ENCODE measurements at regions not wholly inside any gene's neighbourhood (a gene's known extent, or its start where the extent isn't known, plus 50 kb on each side); places are given as distances from the start of the nearest gene placed in this dataset.

DNA sequence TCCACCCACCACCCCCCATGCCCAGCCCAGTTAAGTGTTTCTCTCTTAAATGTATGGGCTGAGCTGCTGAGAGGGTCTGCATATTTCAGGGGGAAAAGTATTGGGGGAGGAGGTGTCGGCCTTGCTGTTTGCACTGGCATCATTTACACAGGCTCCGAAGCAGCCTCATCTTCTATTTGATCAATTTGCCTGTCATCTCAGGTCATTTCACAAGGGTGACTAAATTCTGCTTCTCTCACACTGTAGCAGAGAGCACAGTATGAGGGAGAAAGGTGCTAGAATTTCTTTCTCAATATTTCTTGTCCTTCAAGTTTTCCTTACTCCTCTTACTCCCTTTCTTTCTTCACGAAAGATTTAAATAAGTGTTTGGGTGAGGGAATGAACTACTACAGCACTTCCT, 135.9 kb downstream of the AACS start:
- no peak overlapping the region for H3K27ac ChIP-seq
- no peak for ATAC-seq (ENCODE audit: insufficient number of reproducible peaks, low FRiP score, low read depth)
- no peaks in the 10 kb centered on the region for H3K27me3 ChIP-seq (replicated peaks; ENCODE audit: insufficient read depth)
- H3K9me3 ChIP-seq: no peaks in the 10 kb centered on the region
- H3K4me1 ChIP-seq (ENCODE audit: control insufficient read depth in 1 of 2, low read depth in 2 of 2): no peaks in the 10 kb centered on the region
- DNase-seq (ENCODE audit: low spot score): no peak
- no peak overlapping the region for H3K4me3 ChIP-seq
- no peaks in the 10 kb centered on the region for H3K36me3 ChIP-seq
- TF ChIP-seq, protein P1, sequence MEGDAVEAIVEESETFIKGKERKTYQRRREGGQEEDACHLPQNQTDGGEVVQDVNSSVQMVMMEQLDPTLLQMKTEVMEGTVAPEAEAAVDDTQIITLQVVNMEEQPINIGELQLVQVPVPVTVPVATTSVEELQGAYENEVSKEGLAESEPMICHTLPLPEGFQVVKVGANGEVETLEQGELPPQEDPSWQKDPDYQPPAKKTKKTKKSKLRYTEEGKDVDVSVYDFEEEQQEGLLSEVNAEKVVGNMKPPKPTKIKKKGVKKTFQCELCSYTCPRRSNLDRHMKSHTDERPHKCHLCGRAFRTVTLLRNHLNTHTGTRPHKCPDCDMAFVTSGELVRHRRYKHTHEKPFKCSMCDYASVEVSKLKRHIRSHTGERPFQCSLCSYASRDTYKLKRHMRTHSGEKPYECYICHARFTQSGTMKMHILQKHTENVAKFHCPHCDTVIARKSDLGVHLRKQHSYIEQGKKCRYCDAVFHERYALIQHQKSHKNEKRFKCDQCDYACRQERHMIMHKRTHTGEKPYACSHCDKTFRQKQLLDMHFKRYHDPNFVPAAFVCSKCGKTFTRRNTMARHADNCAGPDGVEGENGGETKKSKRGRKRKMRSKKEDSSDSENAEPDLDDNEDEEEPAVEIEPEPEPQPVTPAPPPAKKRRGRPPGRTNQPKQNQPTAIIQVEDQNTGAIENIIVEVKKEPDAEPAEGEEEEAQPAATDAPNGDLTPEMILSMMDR (IDR thresholded peaks at IDR 0.05): no peak

DNA sequence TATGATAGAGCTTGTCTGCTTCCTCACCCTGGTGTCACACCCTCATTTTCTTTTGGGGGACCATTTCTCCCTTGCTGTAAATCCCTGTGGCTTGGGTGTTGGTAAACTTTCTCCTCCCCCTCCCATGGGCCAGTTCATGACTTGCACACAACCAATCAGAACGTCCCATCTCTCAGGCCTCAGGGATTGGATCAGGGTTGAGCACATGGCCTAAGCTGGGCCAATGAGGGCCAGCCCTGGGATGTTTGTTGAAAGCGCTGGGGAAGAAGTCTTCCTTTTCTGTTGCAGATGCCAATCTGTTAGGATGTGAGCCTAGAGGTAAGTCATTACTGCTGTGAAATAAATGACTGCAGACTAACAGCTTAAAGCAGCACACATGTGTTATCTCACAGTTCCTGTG, 136.7 kb downstream of the AACS start:
- Histone ChIP-seq H3K4me1 (ENCODE audit: control insufficient read depth in 1 of 2, low read depth in 2 of 2) (no peaks in the 10 kb centered on the region), H3K27me3 (replicated peaks; ENCODE audit: insufficient read depth) (no peaks in the 10 kb centered on the region), H3K9me3 (no peaks in the 10 kb centered on the region), H3K27ac (no peak overlapping the region), H3K4me3 (no peak overlapping the region), H3K36me3 (no peaks in the 10 kb centered on the region)
- DNase-seq (ENCODE audit: low spot score) (no peak), ATAC-seq (ENCODE audit: insufficient number of reproducible peaks, low FRiP score, low read depth) (no peak)
- TF ChIP-seq, protein P1 (IDR thresholded peaks at IDR 0.05): no peak

DNA sequence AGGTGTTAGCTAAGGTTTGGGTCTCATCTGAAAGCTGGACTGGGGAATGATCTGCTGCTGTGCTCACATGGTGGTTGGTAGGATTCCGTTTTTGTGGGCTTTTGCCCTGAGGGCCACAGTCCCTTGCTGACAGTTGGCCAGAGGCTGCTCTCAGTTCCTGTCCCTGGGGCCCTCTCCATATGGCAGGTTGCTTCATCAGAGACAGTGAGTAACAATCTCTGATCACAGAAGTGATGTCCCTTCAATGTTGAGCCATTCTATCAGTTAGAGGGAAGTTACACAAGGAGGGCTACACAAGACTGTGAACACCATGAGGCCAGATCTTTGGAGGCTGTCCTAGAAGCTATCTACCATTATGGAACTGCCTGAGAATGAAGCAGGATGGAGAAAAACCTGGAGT, 137.2 kb downstream of the AACS start:
- no peaks in the 10 kb centered on the region for H3K4me1 ChIP-seq (ENCODE audit: control insufficient read depth in 1 of 2, low read depth in 2 of 2)
- H3K4me3 ChIP-seq: no peak overlapping the region
- ATAC-seq (ENCODE audit: insufficient number of reproducible peaks, low FRiP score, low read depth) (no peak), DNase-seq (ENCODE audit: low spot score) (no peak)
- H3K27ac ChIP-seq: no peak overlapping the region
- TF ChIP-seq, protein P1 (IDR thresholded peaks at IDR 0.05): no peak
- no peaks in the 10 kb centered on the region for H3K27me3 ChIP-seq (replicated peaks; ENCODE audit: insufficient read depth)
- no peaks in the 10 kb centered on the region for H3K36me3 ChIP-seq
- H3K9me3 ChIP-seq: no peaks in the 10 kb centered on the region

DNA sequence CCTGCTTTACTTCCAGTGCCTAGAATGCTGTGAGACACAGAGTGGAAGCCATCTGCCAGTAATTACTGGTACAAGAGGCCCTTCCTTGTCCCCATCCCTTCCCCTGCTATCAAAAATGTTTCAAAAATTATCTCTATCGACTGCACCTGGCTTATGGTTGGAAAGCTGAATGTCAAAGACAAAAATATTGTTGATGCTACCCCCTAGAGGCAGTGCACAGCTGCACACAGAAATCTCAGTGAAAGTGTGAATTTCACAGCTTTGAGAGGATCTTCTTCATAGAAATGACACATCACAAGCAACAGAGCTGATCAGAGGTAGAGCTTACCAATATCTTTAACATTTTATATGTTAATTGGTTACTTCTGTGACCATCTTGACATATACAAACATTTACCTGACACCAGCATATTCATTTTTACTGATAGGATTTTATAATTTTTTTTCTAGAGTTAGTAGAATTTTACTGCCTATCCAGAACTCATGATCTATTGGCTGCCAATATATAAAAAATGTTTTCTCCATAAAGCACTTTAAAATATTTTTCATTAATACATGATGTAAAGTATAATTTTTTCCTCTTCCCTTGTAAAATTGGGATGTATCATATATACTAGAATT, 138.0 kb downstream of the AACS start:
- no peak overlapping the region for H3K4me3 ChIP-seq
- H3K27me3 ChIP-seq (replicated peaks; ENCODE audit: insufficient read depth): no peaks in the 10 kb centered on the region
- ATAC-seq (ENCODE audit: insufficient number of reproducible peaks, low FRiP score, low read depth) (no peak), DNase-seq (ENCODE audit: low spot score) (no peak)
- H3K36me3 ChIP-seq: no peaks in the 10 kb centered on the region
- H3K4me1 ChIP-seq (ENCODE audit: control insufficient read depth in 1 of 2, low read depth in 2 of 2): no peaks in the 10 kb centered on the region
- no peak overlapping the region for H3K27ac ChIP-seq
- H3K9me3 ChIP-seq: no peaks in the 10 kb centered on the region
- TF ChIP-seq, protein P1 (IDR thresholded peaks at IDR 0.05): no peak

DNA sequence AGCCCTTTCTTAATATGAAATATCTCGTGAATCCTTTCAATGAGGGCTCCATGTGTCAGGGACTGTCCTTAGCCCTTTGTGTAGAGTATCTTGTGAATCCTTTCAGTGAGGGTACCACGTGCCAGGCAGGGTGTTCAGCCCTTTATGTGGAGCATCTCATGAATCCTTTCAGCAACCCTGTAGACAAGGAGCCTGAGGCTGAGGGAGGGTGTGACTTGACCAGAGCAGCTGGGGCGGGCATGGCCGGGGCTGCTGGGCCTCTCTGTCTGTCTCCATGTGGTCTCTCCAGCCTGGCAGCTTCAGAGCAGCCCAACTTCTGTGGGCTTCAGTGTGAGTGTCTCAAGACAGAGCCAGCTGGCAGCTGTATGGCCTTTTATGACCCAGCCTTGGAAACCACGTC, 140.2 kb downstream of the AACS start:
- no peak overlapping the region for H3K27ac ChIP-seq
- H3K27me3 ChIP-seq (replicated peaks; ENCODE audit: insufficient read depth): no peaks in the 10 kb centered on the region
- H3K9me3 ChIP-seq: no peaks in the 10 kb centered on the region
- ATAC-seq (ENCODE audit: insufficient number of reproducible peaks, low FRiP score, low read depth): no peak
- H3K36me3 ChIP-seq: no peaks in the 10 kb centered on the region
- DNase-seq (ENCODE audit: low spot score): no peak
- no peaks in the 10 kb centered on the region for H3K4me1 ChIP-seq (ENCODE audit: control insufficient read depth in 1 of 2, low read depth in 2 of 2)
- TF ChIP-seq, protein P1 (IDR thresholded peaks at IDR 0.05): no peak
- no peak overlapping the region for H3K4me3 ChIP-seq
